ENCODE measurements at regions not wholly inside any gene's neighbourhood (a gene's known extent, or its start where the extent isn't known, plus 50 kb on each side); places are given as distances from the start of the nearest gene placed in this dataset.

DNA sequence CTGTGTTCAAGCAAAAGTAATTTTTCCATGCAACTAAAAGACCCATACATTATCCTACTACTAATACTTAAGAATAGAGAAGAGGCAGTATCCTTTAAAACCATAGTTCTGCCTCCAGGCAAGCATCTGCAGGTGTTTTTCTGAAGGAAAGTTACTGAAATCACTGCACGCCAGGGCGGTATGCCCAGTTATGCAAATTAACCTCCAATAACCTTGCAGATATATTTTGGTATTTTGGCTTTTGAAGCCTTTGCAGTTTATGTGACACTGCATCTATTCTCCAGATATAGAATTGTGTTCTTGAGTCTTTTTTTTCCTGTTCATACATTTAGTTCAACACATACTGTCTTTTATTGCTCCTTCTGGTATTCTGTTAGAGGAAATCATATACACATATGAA lies 346.2 kb upstream of the PDGFD start:
- dilution Hi-C loops (cut with HindIII; ENCODE audit: low sequenced_read_pairs, unreplicated experiment) (no loop called here), intact Hi-C loops (cut with micrococcal nuclease) (loop anchor here (5.0 kb wide), 1 partner anchor 518 kb away; no protein-coding TSS in a partner anchor), in situ Hi-C loops (cut with MboI; ENCODE audit: low sequenced_read_pairs) (no loop called here)
- no peak for ATAC-seq (ENCODE audit: low read depth)
- H3K27me3 ChIP-seq (ENCODE audit: control insufficient read depth, insufficient read depth, low read length) = no peaks in the 10 kb centered on the region
- no peak overlapping the region for H2BK15ac ChIP-seq (ENCODE audit: low read depth, low read length)
- no peak for DNase-seq
- H3K36me3 ChIP-seq (ENCODE audit: control insufficient read depth, insufficient read depth, low read length) = no peaks in the 10 kb centered on the region
- H3K9ac ChIP-seq (ENCODE audit: low read depth, low read length) = no peak overlapping the region
- no peak overlapping the region for H2AFZ ChIP-seq (replicated peaks; ENCODE audit: low read length, poor library complexity)
- no peaks in the 10 kb centered on the region for H3K9me1 ChIP-seq (ENCODE audit: insufficient read depth, low read length)
- no peaks in the 10 kb centered on the region for H3K79me1 ChIP-seq (ENCODE audit: low read depth in 1 of 2, low read length in 2 of 2)
- H4K20me1 ChIP-seq (ENCODE audit: insufficient read depth, low read length) = no peaks in the 10 kb centered on the region
- no peak overlapping the region for H3K4me3 ChIP-seq (ENCODE audit: insufficient read depth, low read depth, low read length)
- H3K4me2 ChIP-seq (ENCODE audit: low read depth, low read length) = no peak overlapping the region
- no peak overlapping the region for H2AK5ac ChIP-seq (ENCODE audit: low read depth, low read length)
- ChIA-PET POLR2A (ENCODE audit: unreplicated experiment) (no interaction called here), CTCF (no interaction called here)
- TF ChIP-seq MAZ (IDR thresholded peaks at IDR 0.05; ENCODE audit: borderline replicate concordance, low read depth, low read length) = no peak
- TF ChIP-seq RFX5 (IDR thresholded peaks at IDR 0.05; ENCODE audit: low read depth, low read length) = no peak
- no peak for TF ChIP-seq MXI1 (IDR thresholded peaks at IDR 0.05; ENCODE audit: borderline replicate concordance, low read depth, low read length)
- no peak for TF ChIP-seq SMC3 (IDR thresholded peaks at IDR 0.05; ENCODE audit: low read depth, low read length)
- TF ChIP-seq FOS (IDR thresholded peaks at IDR 0.05; ENCODE audit: low read depth, low read length) = no peak
- no peak for TF ChIP-seq CEBPB (IDR thresholded peaks at IDR 0.05; ENCODE audit: low read depth, low read length)
- TF ChIP-seq, protein P1, sequence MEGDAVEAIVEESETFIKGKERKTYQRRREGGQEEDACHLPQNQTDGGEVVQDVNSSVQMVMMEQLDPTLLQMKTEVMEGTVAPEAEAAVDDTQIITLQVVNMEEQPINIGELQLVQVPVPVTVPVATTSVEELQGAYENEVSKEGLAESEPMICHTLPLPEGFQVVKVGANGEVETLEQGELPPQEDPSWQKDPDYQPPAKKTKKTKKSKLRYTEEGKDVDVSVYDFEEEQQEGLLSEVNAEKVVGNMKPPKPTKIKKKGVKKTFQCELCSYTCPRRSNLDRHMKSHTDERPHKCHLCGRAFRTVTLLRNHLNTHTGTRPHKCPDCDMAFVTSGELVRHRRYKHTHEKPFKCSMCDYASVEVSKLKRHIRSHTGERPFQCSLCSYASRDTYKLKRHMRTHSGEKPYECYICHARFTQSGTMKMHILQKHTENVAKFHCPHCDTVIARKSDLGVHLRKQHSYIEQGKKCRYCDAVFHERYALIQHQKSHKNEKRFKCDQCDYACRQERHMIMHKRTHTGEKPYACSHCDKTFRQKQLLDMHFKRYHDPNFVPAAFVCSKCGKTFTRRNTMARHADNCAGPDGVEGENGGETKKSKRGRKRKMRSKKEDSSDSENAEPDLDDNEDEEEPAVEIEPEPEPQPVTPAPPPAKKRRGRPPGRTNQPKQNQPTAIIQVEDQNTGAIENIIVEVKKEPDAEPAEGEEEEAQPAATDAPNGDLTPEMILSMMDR (conservative IDR thresholded peaks at IDR 0.05; ENCODE audit: low read depth, low read length) = no peak
- no peak for TF ChIP-seq POLR2A (IDR thresholded peaks at IDR 0.05; ENCODE audit: low read depth, low read length)
- TF ChIP-seq, protein P2, sequence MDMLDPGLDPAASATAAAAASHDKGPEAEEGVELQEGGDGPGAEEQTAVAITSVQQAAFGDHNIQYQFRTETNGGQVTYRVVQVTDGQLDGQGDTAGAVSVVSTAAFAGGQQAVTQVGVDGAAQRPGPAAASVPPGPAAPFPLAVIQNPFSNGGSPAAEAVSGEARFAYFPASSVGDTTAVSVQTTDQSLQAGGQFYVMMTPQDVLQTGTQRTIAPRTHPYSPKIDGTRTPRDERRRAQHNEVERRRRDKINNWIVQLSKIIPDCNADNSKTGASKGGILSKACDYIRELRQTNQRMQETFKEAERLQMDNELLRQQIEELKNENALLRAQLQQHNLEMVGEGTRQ (IDR thresholded peaks at IDR 0.05; ENCODE audit: low read depth, low read length) = no peak
- H4K91ac ChIP-seq (ENCODE audit: insufficient read depth, low read depth, low read length) = no peak overlapping the region
- H3K18ac ChIP-seq (ENCODE audit: low read depth, low read length) = no peak overlapping the region
- no peak overlapping the region for H2BK20ac ChIP-seq (ENCODE audit: low read depth, low read length)
- BruUV-seq (replicated peaks) = no TSS peak
- H3K27ac ChIP-seq (ENCODE audit: insufficient read depth, low read length) = no peak overlapping the region
- H3K4me1 ChIP-seq (ENCODE audit: control insufficient read depth, insufficient read depth, low read length) = no peaks in the 10 kb centered on the region
- H3K56ac ChIP-seq (ENCODE audit: extremely low read depth, insufficient read depth, low read length) = no peak overlapping the region
- H3K14ac ChIP-seq (replicated peaks; ENCODE audit: low read depth, low read length) = no peak overlapping the region
- no CpG with 5 or more reads among the region's 2 CpGs for WGBS, 2 experiments (ENCODE audit: extremely low coverage in 2 of 2, insufficient read length in 1 of 2)
- no peak overlapping the region for H4K8ac ChIP-seq (ENCODE audit: low read depth in 2 of 2, low read length in 2 of 2)
- H2BK120ac ChIP-seq (ENCODE audit: low read depth, low read length) = no peak overlapping the region
- H2AK9ac ChIP-seq (replicated peaks; ENCODE audit: low read depth, low read length, poor library complexity) = no peak overlapping the region
- no peak overlapping the region for H3K4ac ChIP-seq (ENCODE audit: low read depth, low read length)
- H3K23ac ChIP-seq (ENCODE audit: low read depth, low read length) = no peak overlapping the region
- no peak overlapping the region for H4K5ac ChIP-seq (ENCODE audit: low read depth, low read length)
- no peak overlapping the region for H2BK5ac ChIP-seq (ENCODE audit: low read depth, low read length, poor library complexity, severe bottlenecking)
- no peaks in the 10 kb centered on the region for H3K9me3 ChIP-seq (ENCODE audit: control insufficient read depth, insufficient read depth, low read length)

Measured in IMR-90 (cell line).